CD4-positive, alpha-beta T cell treated with Interleukin-6 at 100 ng/mL for 8 hours (primary cell): ENCODE measurements at regions not wholly inside any gene's neighbourhood (a gene's known extent, or its start where the extent isn't known, plus 50 kb on each side); places are given as distances from the start of the nearest gene placed in this dataset.
"Not testable (repeated sequence)": the region's sequence is repeated elsewhere in the genome, so short reads cannot be mapped to it uniquely, and the experiment has no call there.

Experiments used
- DNase-seq: peaks from one replicate; pipeline ENCODE4 v3.0.0-alpha.2; 2020; ENCODE audit warnings: mixed read lengths, low spot score

- not testable (repeated sequence) for DNase-seq
These were observed 183.1 kb upstream of the NOTCH2NLA start for GRCh38 chr1:146411923-146412322.

DNA sequence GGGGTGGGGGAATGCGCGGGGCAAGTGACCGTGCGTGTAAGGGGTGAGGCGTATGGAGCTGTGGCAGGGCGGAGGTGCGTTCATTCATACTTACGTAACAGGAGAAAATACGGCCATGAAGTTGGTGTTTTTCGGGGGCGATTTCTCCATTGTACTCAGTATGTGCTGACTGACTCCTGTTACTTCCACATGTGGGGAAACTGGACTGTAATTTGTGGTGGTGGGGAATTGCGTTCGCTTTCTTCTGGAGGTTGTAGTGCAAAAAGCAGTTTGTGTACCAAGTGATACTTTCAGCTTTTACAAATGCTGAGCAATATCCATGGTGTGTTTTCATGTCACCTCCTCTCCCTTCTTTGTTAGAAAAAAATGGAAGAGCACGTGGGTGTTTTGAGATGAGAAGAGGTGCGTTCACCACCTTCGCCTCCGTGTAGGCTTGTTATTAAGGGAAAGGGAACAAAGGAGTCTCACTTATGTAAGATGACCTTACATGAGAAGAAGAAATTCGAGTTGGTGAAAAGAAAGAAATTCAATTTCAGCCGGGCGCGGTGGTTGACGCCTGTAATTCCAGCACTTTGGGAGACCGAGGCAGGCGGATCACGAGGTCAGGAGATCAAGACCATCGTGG lies 181.1 kb upstream of the NOTCH2NLA start:
- peak; percentile 3 for DNase-seq

GRCh38 chr1:146409116-146409801 lies 180.4 kb upstream of the NOTCH2NLA start:
- peak; percentile 1 for DNase-seq

GRCh38 chr1:146401281-146401825 lies 172.5 kb upstream of the NOTCH2NLA start:
- not testable (repeated sequence) for DNase-seq

GRCh38 chr1:146400173-146401121 lies 171.6 kb upstream of the NOTCH2NLA start:
- peak; percentile 17 for DNase-seq

DNA sequence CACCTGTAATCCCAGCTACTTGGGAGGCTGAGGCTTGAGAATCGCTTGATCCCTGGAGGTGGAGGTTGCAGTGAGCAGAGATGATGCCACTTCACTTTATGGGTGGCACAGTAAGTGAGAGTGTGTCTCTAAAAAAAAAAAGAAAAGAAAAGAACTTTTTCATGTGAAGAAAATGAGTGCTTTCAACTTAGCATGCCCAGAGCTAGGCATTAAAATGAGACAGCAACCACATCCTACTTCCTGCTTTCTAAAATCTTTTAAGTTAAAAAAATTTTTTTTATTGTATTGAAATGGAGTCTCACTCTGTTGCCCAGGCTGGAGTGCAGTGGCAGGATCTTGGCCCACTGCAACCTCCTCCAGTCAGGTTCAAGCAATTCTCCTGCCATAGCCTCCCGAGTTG lies 170.4 kb upstream of the NOTCH2NLA start:
- peak; percentile 2 for DNase-seq

- DNase-seq: not testable (repeated sequence)
These were observed 168.0 kb upstream of the NOTCH2NLA start for GRCh38 chr1:146396801-146397200.

DNA sequence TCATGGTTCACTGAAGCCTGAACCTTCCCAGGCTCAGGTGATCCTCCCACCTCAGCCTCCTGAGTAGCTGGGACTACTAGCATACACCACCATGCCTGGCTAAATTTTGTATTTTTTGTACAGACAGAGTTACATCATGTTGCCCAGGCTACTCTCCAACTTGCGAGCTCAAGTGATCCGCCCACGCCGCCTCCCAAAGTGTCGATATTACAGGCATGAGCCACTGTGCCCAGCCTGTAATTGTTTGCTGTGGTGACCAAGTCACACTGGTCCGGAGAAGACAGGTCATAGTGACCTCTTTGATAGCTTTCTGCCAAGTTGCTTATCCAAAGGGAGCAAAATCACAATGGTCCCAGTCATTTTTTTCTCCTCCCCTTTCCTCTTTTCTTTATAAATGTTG lies 167.4 kb upstream of the NOTCH2NLA start:
- not testable (repeated sequence) for DNase-seq

- DNase-seq: not testable (repeated sequence)
These were observed 165.0 kb upstream of the NOTCH2NLA start for GRCh38 chr1:146393796-146394195.

- not testable (repeated sequence) for DNase-seq
These were observed 164.3 kb upstream of the NOTCH2NLA start for GRCh38 chr1:146393154-146393553.

- not testable (repeated sequence) for DNase-seq
These were observed 160.4 kb upstream of the NOTCH2NLA start for GRCh38 chr1:146389178-146389577.

DNA sequence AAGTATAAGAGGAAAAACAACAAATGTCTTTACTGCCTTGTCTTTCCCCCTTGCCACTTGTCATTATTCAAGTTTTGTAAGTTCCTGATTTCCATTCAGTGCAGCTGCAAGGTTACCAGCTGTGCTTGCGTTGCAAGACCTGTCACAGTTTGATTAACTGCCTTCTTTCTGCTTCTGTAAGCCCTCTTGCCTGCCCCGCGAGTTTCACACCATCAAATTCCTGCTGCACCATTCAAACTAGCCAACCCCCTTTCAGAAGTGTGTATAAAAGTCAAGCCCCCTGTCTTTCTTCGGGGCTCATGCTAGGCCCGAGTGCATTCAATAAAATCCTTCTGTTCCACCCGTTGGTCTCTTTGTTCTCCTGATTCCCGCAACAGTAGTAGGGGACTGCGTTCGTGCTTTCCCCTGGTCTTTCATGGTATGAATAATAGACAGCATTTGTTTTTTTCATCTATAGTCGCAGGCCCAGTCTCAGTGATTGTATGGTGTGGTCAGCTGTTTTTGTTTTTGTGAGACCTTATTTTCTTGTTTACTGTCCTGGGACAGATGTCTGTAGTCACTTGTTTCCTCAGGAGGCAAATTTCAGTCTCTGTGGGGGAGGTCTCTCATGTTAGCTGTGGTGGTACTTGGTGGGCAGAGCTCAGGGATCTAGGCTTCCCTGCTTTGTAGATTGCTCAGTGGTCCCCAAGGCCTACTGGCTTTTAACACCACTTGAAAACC lies 159.1 kb upstream of the NOTCH2NLA start:
- DNase-seq: peak; percentile 0

DNA sequence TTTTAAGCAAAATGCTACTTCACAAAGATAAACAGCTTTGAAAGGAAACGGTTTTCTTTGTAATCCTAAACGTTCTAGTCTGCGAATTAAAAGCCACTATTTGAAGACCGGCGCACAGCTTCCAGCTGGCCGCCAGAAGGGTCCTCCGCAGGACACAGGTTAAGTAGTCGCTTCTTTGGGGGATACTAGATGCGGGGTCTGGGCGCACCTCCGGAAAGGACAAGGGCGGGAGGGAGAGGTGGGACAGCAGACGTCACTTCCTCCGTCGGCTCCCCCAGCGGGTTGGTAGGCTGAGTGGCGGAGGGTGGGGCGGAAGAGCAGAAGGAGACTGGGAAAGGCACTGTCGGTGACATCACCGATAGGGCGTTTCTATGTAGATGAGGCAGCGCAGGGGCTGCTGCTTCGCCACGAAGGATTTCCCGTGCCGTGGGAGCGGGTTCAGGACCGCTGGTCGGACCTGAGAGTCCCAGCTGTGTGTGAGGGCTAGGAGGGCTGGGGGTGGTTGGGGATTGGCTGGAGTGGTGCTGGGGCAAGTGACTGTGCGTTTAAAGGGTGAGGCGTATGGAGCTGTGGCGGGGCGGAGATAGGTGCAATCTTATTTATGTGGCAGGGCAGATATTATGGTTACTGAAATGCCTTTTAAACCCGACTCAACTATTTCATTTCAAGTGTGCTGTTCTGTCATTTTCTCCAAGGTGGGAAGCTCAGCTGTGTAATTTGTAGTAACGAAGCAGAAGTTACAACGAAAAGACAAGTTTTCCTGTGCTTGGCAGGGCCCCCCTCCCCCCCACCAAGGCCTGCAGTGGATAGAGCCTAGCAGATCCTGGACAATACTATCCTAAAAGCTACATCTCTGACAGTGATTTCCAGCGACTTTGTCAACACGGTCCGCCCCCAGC lies 158.3 kb upstream of the NOTCH2NLA start:
- peak; percentile 51 for DNase-seq

DNA sequence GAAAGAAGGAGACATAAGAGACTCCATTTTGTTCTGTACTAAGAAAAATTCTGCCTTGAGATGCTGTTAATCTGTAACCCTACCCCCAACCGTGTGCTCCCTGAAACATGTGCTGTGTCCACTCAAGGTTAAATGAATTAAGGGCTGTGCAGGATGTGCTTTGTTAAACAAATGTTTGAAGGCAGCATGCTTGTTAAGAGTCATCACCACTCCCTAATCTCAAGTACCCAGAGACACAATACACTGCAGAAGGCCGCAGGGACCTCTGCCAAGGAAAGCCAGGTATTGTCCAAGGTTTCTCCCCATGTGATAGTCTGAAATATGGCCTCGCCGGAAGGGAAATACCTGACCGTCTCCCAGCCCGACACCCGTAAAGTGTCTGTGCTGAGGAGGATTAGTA lies 152.4 kb upstream of the NOTCH2NLA start:
- not testable (repeated sequence) for DNase-seq

GRCh38 chr1:146376708-146377496 lies 148.1 kb upstream of the NOTCH2NLA start:
- DNase-seq: peak; percentile 80

DNA sequence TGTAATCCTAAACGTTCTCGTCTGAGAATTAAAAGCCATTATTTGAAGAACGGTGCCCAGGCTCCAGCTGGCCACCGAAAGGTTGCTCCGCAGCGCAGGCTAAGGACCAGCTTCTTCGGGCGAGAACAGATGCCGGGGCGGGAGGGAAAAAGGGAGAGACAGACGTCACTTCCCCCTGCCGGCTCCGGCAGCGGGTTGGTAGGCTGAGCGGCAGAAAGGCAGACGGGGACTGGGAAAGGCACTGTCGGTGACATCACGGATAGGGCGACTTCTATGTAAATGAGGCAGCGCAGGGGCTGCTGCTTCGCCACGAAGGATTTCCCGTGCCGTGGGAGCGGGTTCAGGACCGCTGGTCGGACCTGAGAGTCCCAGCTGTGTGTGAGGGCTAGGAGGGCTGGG lies 147.5 kb upstream of the NOTCH2NLA start:
- peak; percentile 70 for DNase-seq

DNA sequence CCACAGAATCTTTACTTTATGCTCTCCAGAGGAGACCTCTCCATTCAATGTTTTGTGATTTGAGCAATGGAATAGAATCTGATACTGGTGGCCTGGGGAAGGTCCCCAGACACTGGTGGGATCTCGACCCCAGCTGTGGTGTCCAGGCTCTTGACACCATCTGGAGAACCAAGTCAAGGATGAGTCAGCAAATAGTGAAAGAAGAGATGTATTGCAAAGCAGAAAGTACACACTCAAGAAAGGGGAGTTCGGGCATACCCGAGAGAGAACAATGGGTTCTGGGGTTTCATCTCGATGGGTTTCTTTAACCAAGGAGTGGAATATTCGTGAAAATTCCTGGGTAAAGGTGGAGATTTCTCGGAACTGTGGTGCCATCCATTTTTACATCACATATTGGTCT lies 146.3 kb upstream of the NOTCH2NLA start:
- not testable (repeated sequence) for DNase-seq

DNA sequence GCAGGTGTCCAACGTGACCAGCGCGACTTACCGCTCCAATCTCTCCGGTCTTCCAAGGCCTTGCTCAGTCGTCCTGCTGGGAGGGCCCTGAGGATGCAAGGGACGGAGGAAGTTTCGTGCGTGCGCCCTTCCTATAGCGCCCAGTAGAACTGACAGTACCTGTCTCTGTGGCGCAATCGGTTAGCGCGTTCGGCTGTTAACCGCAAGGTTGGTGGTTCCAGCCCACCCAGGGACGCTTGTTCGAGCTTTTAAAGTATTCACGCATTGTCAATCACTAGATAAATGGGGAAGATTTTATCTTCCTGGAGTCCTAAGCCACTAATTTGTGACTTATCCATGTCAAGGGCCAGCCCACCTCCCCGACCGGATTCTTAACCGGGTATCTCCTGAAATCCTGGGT lies 141.1 kb upstream of the NOTCH2NLA start:
- DNase-seq: peak; percentile 38

GRCh38 chr1:146355373-146355772 lies 126.6 kb upstream of the NOTCH2NLA start:
- DNase-seq: not testable (repeated sequence)

DNA sequence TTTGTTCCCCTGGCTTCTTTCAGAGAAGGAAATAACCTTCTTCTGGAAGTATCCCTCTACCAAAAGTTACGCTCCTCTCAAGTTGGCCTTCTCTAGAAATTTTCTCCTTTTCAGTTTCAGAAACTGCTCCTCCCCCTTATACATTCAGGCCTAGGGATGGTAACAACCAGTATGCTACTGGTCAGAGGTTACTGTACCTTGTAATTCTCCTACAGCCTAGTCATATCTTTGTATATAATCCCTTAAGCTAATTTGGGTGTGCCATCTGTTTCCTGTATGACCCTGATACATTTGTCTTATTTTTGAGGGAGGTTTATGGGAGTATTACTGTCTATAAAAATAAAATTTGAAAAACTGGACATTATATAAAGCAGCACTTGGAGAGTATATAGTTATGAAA lies 98.0 kb upstream of the NOTCH2NLA start:
- DNase-seq: not testable (repeated sequence)
